Type B pancreatic cell (in vitro differentiated cells): ENCODE measurements at regions not wholly inside any gene's neighbourhood (a gene's known extent, or its start where the extent isn't known, plus 50 kb on each side); places are given as distances from the start of the nearest gene placed in this dataset.
"Not testable (repeated sequence)": the region's sequence is repeated elsewhere in the genome, so short reads cannot be mapped to it uniquely, and the experiment has no call there.

Experiments
- DNase-seq: peaks from one replicate; pipeline ENCODE4 v3.0.0; 2021; ENCODE audit warnings: mixed read lengths; ENCODE audit not compliant: unreplicated experiment; ENCODE audit errors: extremely low spot score
- H3K27ac Mint-ChIP-seq: 2 replicates; pipeline ENCODE4 v1.8.0; 2021; ENCODE audit warnings: mild to moderate bottlenecking, mixed read lengths
- H3K27me3 Mint-ChIP-seq: 2 replicates; pipeline ENCODE4 v1.8.0; 2021; ENCODE audit warnings: mixed read lengths
- H3K36me3 Mint-ChIP-seq: 2 replicates; pipeline ENCODE4 v1.8.0; 2021; ENCODE audit warnings: mixed read lengths
- H3K4me1 Mint-ChIP-seq: one replicate; pipeline ENCODE4 v1.8.0; 2021; ENCODE audit warnings: mixed read lengths; ENCODE audit not compliant: unreplicated experiment
- H3K4me3 Mint-ChIP-seq: 2 replicates; pipeline ENCODE4 v1.8.0; 2021; ENCODE audit warnings: mild to moderate bottlenecking, mixed read lengths
- H3K9me3 Mint-ChIP-seq: 2 replicates; pipeline ENCODE4 v1.8.0; 2021; ENCODE audit warnings: mixed read lengths
- CTCF ChIP-seq: fragments of 200-600 bp; sonication (generic); conservative IDR thresholded peaks from 2 replicates; pipeline ENCODE4 v1.5.0; 2021; ENCODE audit warnings: antibody characterized with exemption, mild to moderate bottlenecking

DNA sequence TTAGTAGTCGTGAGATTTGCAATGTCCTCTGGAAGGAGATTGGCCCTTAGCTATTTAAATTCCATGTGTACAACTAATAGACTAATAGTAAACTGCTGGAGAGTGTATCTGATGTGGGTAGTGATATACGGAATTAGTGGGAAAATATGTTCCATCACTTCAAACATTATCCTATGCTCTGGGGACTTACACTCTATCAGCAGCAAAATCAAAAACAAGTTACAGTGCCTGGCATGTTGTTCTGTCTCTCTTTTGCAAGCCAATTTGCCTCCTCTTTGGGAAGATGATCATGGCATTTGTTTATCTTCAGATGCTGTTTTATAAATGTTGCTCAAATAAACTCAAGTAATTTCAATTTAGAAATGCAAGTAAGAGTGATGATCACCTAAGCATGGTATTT is 311.9 kb upstream of the ACO1 start:
- Mint-ChIP-seq H3K4me1 (no peaks in the 10 kb centered on the region), H3K4me3 (no peak overlapping the region), H3K27ac (no peak overlapping the region), H3K27me3 (no peaks in the 10 kb centered on the region), H3K9me3 (no peaks in the 10 kb centered on the region), H3K36me3 (no peaks in the 10 kb centered on the region)
- no peak for TF ChIP-seq CTCF
- no peak for DNase-seq

- no peaks in the 10 kb centered on the region for H3K9me3 Mint-ChIP-seq
- H3K27me3 Mint-ChIP-seq = no peaks in the 10 kb centered on the region
- no peak for TF ChIP-seq CTCF
- H3K27ac Mint-ChIP-seq = no peak overlapping the region
- H3K4me3 Mint-ChIP-seq = no peak overlapping the region
- H3K36me3 Mint-ChIP-seq = no peaks in the 10 kb centered on the region
- DNase-seq = no peak
- H3K4me1 Mint-ChIP-seq = no peaks in the 10 kb centered on the region
Observed at GRCh38 chr9:32092031-32092430, 292.4 kb upstream of the ACO1 start.

DNA sequence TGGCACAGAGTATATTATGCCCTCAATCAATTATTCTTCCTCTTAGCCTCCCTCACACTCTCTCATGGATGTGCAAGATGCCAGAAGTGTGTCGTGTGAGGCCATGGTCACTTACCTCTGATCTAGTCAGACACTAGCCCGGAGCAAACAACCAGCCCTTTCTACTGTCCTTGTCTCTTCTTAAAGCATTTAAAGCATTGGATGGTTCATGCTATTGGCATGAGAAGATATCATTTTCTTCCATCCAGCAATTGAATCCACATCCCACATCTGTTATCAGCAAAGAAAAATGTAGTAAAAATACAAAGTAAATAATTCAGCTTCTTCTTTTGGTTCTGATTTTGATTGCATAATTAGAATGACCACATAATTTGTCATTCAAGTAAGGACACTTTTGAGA is 267.2 kb upstream of the ACO1 start:
- Mint-ChIP-seq H3K36me3 (no peaks in the 10 kb centered on the region), H3K27me3 (no peaks in the 10 kb centered on the region), H3K4me1 (no peaks in the 10 kb centered on the region), H3K9me3 (no peaks in the 10 kb centered on the region), H3K27ac (no peak overlapping the region), H3K4me3 (no peak overlapping the region)
- TF ChIP-seq CTCF = no peak
- DNase-seq = no peak

- Mint-ChIP-seq H3K4me1 (no peaks in the 10 kb centered on the region), H3K4me3 (no peak overlapping the region), H3K36me3 (no peaks in the 10 kb centered on the region), H3K27ac (no peak overlapping the region), H3K27me3 (no peaks in the 10 kb centered on the region), H3K9me3 (no peaks in the 10 kb centered on the region)
- no peak for DNase-seq
- TF ChIP-seq CTCF = no peak
Observed at GRCh38 chr9:32128546-32128945, 255.9 kb upstream of the ACO1 start.

- not testable (repeated sequence) for H3K9me3 Mint-ChIP-seq, H3K4me3 Mint-ChIP-seq, H3K4me1 Mint-ChIP-seq, H3K36me3 Mint-ChIP-seq, H3K27me3 Mint-ChIP-seq, DNase-seq, H3K27ac Mint-ChIP-seq
Observed at GRCh38 chr9:32130709-32131108, 253.7 kb upstream of the ACO1 start.

DNA sequence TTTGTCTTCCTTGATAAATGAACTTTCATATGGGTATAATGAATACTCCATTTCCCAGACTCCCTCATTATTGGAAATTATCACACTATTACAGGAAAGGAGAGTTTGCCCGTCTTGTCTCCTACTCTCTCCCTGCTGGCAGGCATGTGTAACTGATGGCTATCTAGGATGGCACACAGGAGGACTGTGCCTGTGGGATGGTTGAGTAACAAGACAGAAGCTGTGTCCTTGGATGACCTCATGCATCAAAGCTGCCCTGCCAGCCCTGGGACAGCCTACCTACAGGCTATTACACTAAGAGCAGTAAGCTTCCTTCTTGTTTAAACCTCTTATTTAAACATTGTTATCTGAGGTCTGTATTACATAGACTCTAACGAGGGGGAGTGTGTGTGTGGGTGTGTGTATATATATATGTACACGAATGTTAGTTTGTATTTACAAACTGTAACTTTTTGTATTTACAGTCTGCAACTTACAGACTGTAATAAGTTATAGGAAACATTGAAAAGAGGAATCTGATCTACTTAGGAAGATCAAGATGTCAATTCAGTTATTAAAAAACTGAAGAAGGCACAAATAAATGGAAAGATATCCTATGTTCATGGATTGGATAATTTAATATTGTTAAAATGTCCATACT is 247.6 kb upstream of the ACO1 start:
- Mint-ChIP-seq H3K27ac (peak overlapping the region; percentile 12), H3K27me3 (no peaks in the 10 kb centered on the region), H3K4me1 (peaks cover 3% of the 10 kb centered on the region), H3K4me3 (no peak overlapping the region), H3K36me3 (no peaks in the 10 kb centered on the region), H3K9me3 (no peaks in the 10 kb centered on the region)
- DNase-seq = no peak
- peak; percentile 41 for TF ChIP-seq CTCF
